22Rv1 (cell line): ENCODE measurements at regions not wholly inside any gene's neighbourhood (a gene's known extent, or its start where the extent isn't known, plus 50 kb on each side); places are given as distances from the start of the nearest gene placed in this dataset.

Experiments used
- ZFX ChIP-seq: fragments of 450-650 bp; IDR thresholded peaks from 2 replicates; pipeline ENCODE4 v1.6.1; 2017; ENCODE audit warnings: antibody characterized with exemption, borderline replicate concordance
- TF ChIP-seq, protein P1 (sequence below): fragments of 450-650 bp; IDR thresholded peaks from 2 replicates; pipeline ENCODE4 v1.5.1; 2017; ENCODE audit warnings: mild to moderate bottlenecking

DNA sequence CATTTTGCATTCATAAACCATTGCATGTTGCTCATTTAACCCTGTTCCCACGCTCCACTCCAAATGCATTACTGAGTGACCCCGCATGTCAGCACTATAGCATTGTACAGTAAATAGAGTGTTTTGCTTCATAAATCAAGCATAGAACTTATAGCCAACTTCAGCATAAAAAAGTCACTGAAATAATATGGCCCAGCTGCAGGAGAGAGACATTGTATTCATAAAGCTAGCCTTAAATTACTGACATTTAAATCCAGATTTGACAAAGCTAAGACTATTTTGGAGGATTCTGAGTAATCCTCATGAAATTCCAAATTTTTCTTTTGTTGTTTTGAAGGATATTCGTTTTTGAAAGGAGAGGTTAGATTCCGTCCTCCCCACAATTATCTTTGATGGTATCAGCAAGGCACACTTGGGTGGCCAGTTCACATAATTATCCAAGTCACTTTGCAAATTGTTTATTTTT, 320.9 kb upstream of the TCF4 start:
- TF ChIP-seq, protein P1, sequence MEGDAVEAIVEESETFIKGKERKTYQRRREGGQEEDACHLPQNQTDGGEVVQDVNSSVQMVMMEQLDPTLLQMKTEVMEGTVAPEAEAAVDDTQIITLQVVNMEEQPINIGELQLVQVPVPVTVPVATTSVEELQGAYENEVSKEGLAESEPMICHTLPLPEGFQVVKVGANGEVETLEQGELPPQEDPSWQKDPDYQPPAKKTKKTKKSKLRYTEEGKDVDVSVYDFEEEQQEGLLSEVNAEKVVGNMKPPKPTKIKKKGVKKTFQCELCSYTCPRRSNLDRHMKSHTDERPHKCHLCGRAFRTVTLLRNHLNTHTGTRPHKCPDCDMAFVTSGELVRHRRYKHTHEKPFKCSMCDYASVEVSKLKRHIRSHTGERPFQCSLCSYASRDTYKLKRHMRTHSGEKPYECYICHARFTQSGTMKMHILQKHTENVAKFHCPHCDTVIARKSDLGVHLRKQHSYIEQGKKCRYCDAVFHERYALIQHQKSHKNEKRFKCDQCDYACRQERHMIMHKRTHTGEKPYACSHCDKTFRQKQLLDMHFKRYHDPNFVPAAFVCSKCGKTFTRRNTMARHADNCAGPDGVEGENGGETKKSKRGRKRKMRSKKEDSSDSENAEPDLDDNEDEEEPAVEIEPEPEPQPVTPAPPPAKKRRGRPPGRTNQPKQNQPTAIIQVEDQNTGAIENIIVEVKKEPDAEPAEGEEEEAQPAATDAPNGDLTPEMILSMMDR = no peak
- TF ChIP-seq ZFX = no peak
